NCI-H2227 treated with DMSO at 0.1 percent for 48 hours (cell line): ENCODE measurements at regions not wholly inside any gene's neighbourhood (a gene's known extent, or its start where the extent isn't known, plus 50 kb on each side); places are given as distances from the start of the nearest gene placed in this dataset.
A peak's percentile ranks its signal among the peaks of the same experiment; 100 is the strongest.
"Not testable (repeated sequence)": the region's sequence is repeated elsewhere in the genome, so short reads cannot be mapped to it uniquely, and the experiment has no call there.

Experiments used
- DNase-seq: peaks from one replicate; lab custom pipeline; 2025; lab: John Stamatoyannopoulos, UW

- DNase-seq, result no peak
Observed at GRCh38 chr3:23706111-23706510, 99.6 kb upstream of the UBE2E1 start.

GRCh38 chr3:23709987-23710386 lies 95.8 kb upstream of the UBE2E1 start:
- no peak for DNase-seq

- DNase-seq, result no peak
Observed at GRCh38 chr3:23710555-23710954, 95.2 kb upstream of the UBE2E1 start.

- no peak for DNase-seq
Observed at GRCh38 chr3:23711916-23712494, 93.8 kb upstream of the UBE2E1 start.

GRCh38 chr3:23712656-23713559 lies 92.8 kb upstream of the UBE2E1 start:
- peak; percentile 35 for DNase-seq

GRCh38 chr3:23713641-23714040 lies 92.1 kb upstream of the UBE2E1 start:
- DNase-seq, result no peak

- no peak for DNase-seq
Observed at GRCh38 chr3:23720059-23720458, 85.7 kb upstream of the UBE2E1 start.

- no peak for DNase-seq
Observed at GRCh38 chr3:23720885-23721284, 84.9 kb upstream of the UBE2E1 start.

- no peak for DNase-seq
Observed at GRCh38 chr3:23723141-23723540, 82.6 kb upstream of the UBE2E1 start.

- no peak for DNase-seq
Observed at GRCh38 chr3:23723930-23724329, 81.8 kb upstream of the UBE2E1 start.

- DNase-seq, result no peak
Observed at GRCh38 chr3:23726811-23727548, 78.8 kb upstream of the UBE2E1 start.

- DNase-seq, result no peak
Observed at GRCh38 chr3:23728601-23729117, 77.1 kb upstream of the UBE2E1 start.

- not testable (repeated sequence) for DNase-seq
Observed at GRCh38 chr3:23729362-23729761, 76.4 kb upstream of the UBE2E1 start.

GRCh38 chr3:23734481-23734880 lies 71.3 kb upstream of the UBE2E1 start:
- DNase-seq, result no peak

- no peak for DNase-seq
Observed at GRCh38 chr3:23735062-23735461, 70.7 kb upstream of the UBE2E1 start.

GRCh38 chr3:23735535-23736326 lies 70.0 kb upstream of the UBE2E1 start:
- DNase-seq, result no peak

GRCh38 chr3:23738944-23739343 lies 66.8 kb upstream of the UBE2E1 start:
- DNase-seq, result no peak

- DNase-seq, result no peak
Observed at GRCh38 chr3:23739536-23739935, 66.2 kb upstream of the UBE2E1 start.

- no peak for DNase-seq
Observed at GRCh38 chr3:23740517-23740965, 65.2 kb upstream of the UBE2E1 start.

- no peak for DNase-seq
Observed at GRCh38 chr3:23741036-23741706, 64.6 kb upstream of the UBE2E1 start.

- DNase-seq, result no peak
Observed at GRCh38 chr3:23743141-23743784, 62.5 kb upstream of the UBE2E1 start.
